ENCODE measurements at regions not wholly inside any gene's neighbourhood (a gene's known extent, or its start where the extent isn't known, plus 50 kb on each side); places are given as distances from the start of the nearest gene placed in this dataset.

DNA sequence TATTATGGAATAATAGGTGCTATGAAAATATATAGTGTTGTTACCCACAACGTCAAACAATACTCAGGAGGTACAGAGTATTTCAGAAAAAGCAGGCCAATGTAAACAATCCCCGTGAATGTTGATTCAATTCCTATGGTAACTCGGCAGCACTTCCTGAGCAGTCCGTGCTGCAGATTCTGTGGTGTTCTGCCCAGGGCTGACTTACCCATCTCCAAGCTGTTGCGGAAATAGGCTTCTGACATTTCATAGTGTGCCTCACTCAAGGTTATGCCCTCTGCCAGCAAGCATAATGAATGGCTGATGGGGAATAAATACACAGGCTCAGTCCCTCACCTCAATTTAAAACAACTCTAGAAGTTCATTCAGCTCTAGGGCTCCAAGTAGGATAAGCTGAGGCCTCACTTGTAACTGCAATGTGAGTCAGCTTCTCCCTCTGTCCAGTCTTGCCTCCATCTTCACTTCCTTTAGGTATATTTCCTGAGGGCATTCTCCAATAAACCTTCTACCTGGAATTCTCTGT is 177.6 kb downstream of the GNAI1 start:
- TF ChIP-seq ZNF274 (IDR thresholded peaks at IDR 0.05; ENCODE audit: low read depth, low read length): no peak
- no peak for TF ChIP-seq SUZ12 (IDR thresholded peaks at IDR 0.05; ENCODE audit: extremely low read depth, insufficient read depth, insufficient read length)
- no peak for TF ChIP-seq YY1 (IDR thresholded peaks at IDR 0.05; ENCODE audit: insufficient read depth, insufficient read length)
